Trophoblast cell (in vitro differentiated cells and primary cell): ENCODE measurements at regions not wholly inside any gene's neighbourhood (a gene's known extent, or its start where the extent isn't known, plus 50 kb on each side); places are given as distances from the start of the nearest gene placed in this dataset.

Experiments
- DNase-seq, 2 donors: peaks; one replicate each; pipeline ENCODE4 v3.0.0-alpha.2; 2016
- H2AFZ ChIP-seq: 2 replicates; pipeline ENCODE4 v1.6.1; 2013; ENCODE audit warnings: low read length, moderate library complexity, mild to moderate bottlenecking; ENCODE audit not compliant: insufficient read depth, poor library complexity
- H2AK5ac ChIP-seq: 2 replicates; pipeline ENCODE4 v1.6.1; 2013; ENCODE audit warnings: mild to moderate bottlenecking, low read length
- H2BK120ac ChIP-seq: 2 replicates; pipeline ENCODE4 v1.6.1; 2013; ENCODE audit warnings: low read length, mild to moderate bottlenecking, moderate library complexity; ENCODE audit not compliant: insufficient read depth, poor library complexity
- H2BK12ac ChIP-seq: 2 replicates; pipeline ENCODE4 v1.6.1; 2013; ENCODE audit warnings: mild to moderate bottlenecking, low read length, moderate library complexity
- H2BK5ac ChIP-seq: 2 replicates; pipeline ENCODE4 v1.6.1; 2013; ENCODE audit warnings: low read length, low read depth, moderate library complexity, mild to moderate bottlenecking; ENCODE audit not compliant: poor library complexity
- H3K14ac ChIP-seq: 2 replicates; pipeline ENCODE4 v1.6.1; 2013; ENCODE audit warnings: mild to moderate bottlenecking, low read length
- H3K18ac ChIP-seq: 2 replicates; pipeline ENCODE4 v1.6.1; 2013; ENCODE audit warnings: mild to moderate bottlenecking, low read length
- H3K23ac ChIP-seq: 2 replicates; pipeline ENCODE4 v1.6.1; 2013; ENCODE audit warnings: low read length
- H3K27ac ChIP-seq: 2 replicates; pipeline ENCODE4 v1.5.1; 2013; ENCODE audit warnings: low read depth, mild to moderate bottlenecking, inconsistent platforms, low read length, moderate library complexity
- H3K27me3 ChIP-seq: 2 replicates; pipeline ENCODE4 v1.6.1; 2013; ENCODE audit warnings: inconsistent platforms, mild to moderate bottlenecking, low read length, moderate library complexity; ENCODE audit not compliant: insufficient read depth
- H3K36me3 ChIP-seq, 2 experiments: 1 replicate in 1 of 2; 2 replicates in 1 of 2; pipeline ENCODE4 v1.6.1; 2013; ENCODE audit warnings: low read length in 2 of 2, mild to moderate bottlenecking in 2 of 2, moderate library complexity in 1 of 2; ENCODE audit not compliant: insufficient read depth in 2 of 2, control insufficient read depth in 1 of 2
- H3K4ac ChIP-seq: 2 replicates; pipeline ENCODE4 v1.6.1; 2013; ENCODE audit warnings: low read depth, mild to moderate bottlenecking, low read length, moderate library complexity
- H3K4me1 ChIP-seq, 2 experiments: 1 replicate in 1 of 2; 2 replicates in 1 of 2; pipeline ENCODE4 v1.6.1; 2013; ENCODE audit warnings: low read length in 2 of 2, mild to moderate bottlenecking in 2 of 2, moderate library complexity in 1 of 2; ENCODE audit not compliant: insufficient read depth in 2 of 2, control insufficient read depth in 1 of 2
- H3K4me2 ChIP-seq: 2 replicates; pipeline ENCODE4 v1.6.1; 2013; ENCODE audit warnings: inconsistent platforms, mild to moderate bottlenecking, low read length, moderate library complexity
- H3K4me3 ChIP-seq: 2 replicates; pipeline ENCODE4 v1.5.1; 2013; ENCODE audit warnings: mild to moderate bottlenecking, low read depth, low read length, inconsistent platforms
- H3K79me1 ChIP-seq: one replicate; pipeline ENCODE4 v1.6.1; 2013; ENCODE audit warnings: low read length
- H3K79me2 ChIP-seq: 2 replicates; pipeline ENCODE4 v1.6.1; 2013; ENCODE audit warnings: low read length, mild to moderate bottlenecking; ENCODE audit not compliant: control insufficient read depth, insufficient read depth, poor library complexity
- H3K9ac ChIP-seq: 2 replicates; pipeline ENCODE4 v1.6.1; 2013; ENCODE audit warnings: mild to moderate bottlenecking, low read length
- H3K9me3 ChIP-seq: 2 replicates; pipeline ENCODE4 v1.6.1; 2013; ENCODE audit warnings: low read depth, mild to moderate bottlenecking, control low read depth, inconsistent platforms, low read length; ENCODE audit not compliant: insufficient read depth
- H4K12ac ChIP-seq: 2 replicates; pipeline ENCODE4 v1.6.1; 2013; ENCODE audit warnings: low read depth, mild to moderate bottlenecking, low read length, moderate library complexity
- H4K8ac ChIP-seq: 2 replicates; pipeline ENCODE4 v1.6.1; 2013; ENCODE audit warnings: low read depth, mild to moderate bottlenecking, low read length, moderate library complexity
- H4K91ac ChIP-seq: one replicate; pipeline ENCODE4 v1.6.1; 2013; ENCODE audit warnings: low read depth, mild to moderate bottlenecking, low read length, moderate library complexity
- WGBS: extraction: QIAGEN DNeasy Blood & Tissue Kit; methylation state at CpG from one replicate; pipeline ENCODE4 v1.1.7; 2013; ENCODE audit warnings: missing lambda C conversion rate; ENCODE audit not compliant: insufficient read length, insufficient coverage; ENCODE audit errors: extremely low coverage; 5-methylcytosine and 5-hydroxymethylcytosine counted together

- no peak overlapping the region for H3K9ac ChIP-seq
- H2BK120ac ChIP-seq = no peak overlapping the region
- H3K79me1 ChIP-seq = no peaks in the 10 kb centered on the region
- no peak overlapping the region for H3K4me2 ChIP-seq
- no peak overlapping the region for H3K4me3 ChIP-seq
- no peak overlapping the region for H4K8ac ChIP-seq
- H3K36me3 ChIP-seq = no peaks in the 10 kb centered on the region
- no peak overlapping the region for H3K14ac ChIP-seq
- H2AFZ ChIP-seq = no peak overlapping the region
- H4K91ac ChIP-seq = no peak overlapping the region
- no peak overlapping the region for H3K23ac ChIP-seq
- H4K12ac ChIP-seq = no peak overlapping the region
- DNase-seq = peak in 1 of 2 donors; percentile 1
- H2BK12ac ChIP-seq = no peak overlapping the region
- H3K4ac ChIP-seq = no peak overlapping the region
- H2AK5ac ChIP-seq = no peak overlapping the region
- H3K4me1 ChIP-seq = no peaks in the 10 kb centered on the region
- no peaks in the 10 kb centered on the region for H3K79me2 ChIP-seq
- H3K9me3 ChIP-seq = no peaks in the 10 kb centered on the region
- no peaks in the 10 kb centered on the region for H3K27me3 ChIP-seq
- H3K18ac ChIP-seq = no peak overlapping the region
- no peak overlapping the region for H2BK5ac ChIP-seq
- H3K27ac ChIP-seq = no peak overlapping the region
Observed at GRCh38 chrY:19621756-19622155, 122.8 kb downstream of the KDM5D start.

- Histone ChIP-seq H2BK5ac (no peak overlapping the region), H3K14ac (no peak overlapping the region), H3K4me3 (no peak overlapping the region), H3K9ac (no peak overlapping the region), H3K36me3 (no peaks in the 10 kb centered on the region), H3K4me2 (no peak overlapping the region), H2BK12ac (no peak overlapping the region), H3K79me1 (no peaks in the 10 kb centered on the region), H3K9me3 (no peaks in the 10 kb centered on the region), H3K4me1 (no peaks in the 10 kb centered on the region), H4K12ac (no peak overlapping the region), H3K79me2 (no peaks in the 10 kb centered on the region), H4K8ac (no peak overlapping the region), H2BK120ac (no peak overlapping the region), H4K91ac (no peak overlapping the region), H3K4ac (no peak overlapping the region), H2AK5ac (no peak overlapping the region), H3K27me3 (no peaks in the 10 kb centered on the region), H2AFZ (no peak overlapping the region), H3K23ac (no peak overlapping the region), H3K27ac (no peak overlapping the region), H3K18ac (no peak overlapping the region)
- DNase-seq = no peak
- WGBS = no CpG with 5 or more reads among the region's 3 CpGs
Observed at GRCh38 chrY:19601113-19601512, 143.4 kb downstream of the KDM5D start.

- Histone ChIP-seq H3K4me1 (no peaks in the 10 kb centered on the region), H3K4me2 (no peak overlapping the region), H4K12ac (no peak overlapping the region), H4K8ac (no peak overlapping the region), H3K27ac (no peak overlapping the region), H4K91ac (no peak overlapping the region), H2BK5ac (no peak overlapping the region), H3K36me3 (no peaks in the 10 kb centered on the region), H3K27me3 (no peaks in the 10 kb centered on the region), H3K9me3 (no peaks in the 10 kb centered on the region), H2BK120ac (no peak overlapping the region), H3K4ac (no peak overlapping the region), H3K79me1 (no peaks in the 10 kb centered on the region), H2AFZ (no peak overlapping the region), H3K14ac (no peak overlapping the region), H3K79me2 (no peaks in the 10 kb centered on the region), H3K9ac (no peak overlapping the region), H3K4me3 (no peak overlapping the region), H2AK5ac (no peak overlapping the region), H2BK12ac (no peak overlapping the region), H3K23ac (no peak overlapping the region), H3K18ac (no peak overlapping the region)
- DNase-seq = no peak
- no CpG with 5 or more reads among the region's 3 CpGs for WGBS
Observed at GRCh38 chrY:19600711-19601110, 143.8 kb downstream of the KDM5D start.

- H3K4me2 ChIP-seq = no peak overlapping the region
- H4K8ac ChIP-seq = no peak overlapping the region
- peaks cover 4% of the 10 kb centered on the region in 2 experiments for H3K36me3 ChIP-seq
- no peak overlapping the region for H3K23ac ChIP-seq
- H3K79me2 ChIP-seq = no peaks in the 10 kb centered on the region
- H3K14ac ChIP-seq = no peak overlapping the region
- H3K27me3 ChIP-seq = no peaks in the 10 kb centered on the region
- H3K9ac ChIP-seq = no peak overlapping the region
- no peak overlapping the region for H3K18ac ChIP-seq
- no peak overlapping the region for H4K12ac ChIP-seq
- no peak for DNase-seq
- no peak overlapping the region for H3K4ac ChIP-seq
- H4K91ac ChIP-seq = no peak overlapping the region
- no peak overlapping the region for H3K27ac ChIP-seq
- H2BK120ac ChIP-seq = no peak overlapping the region
- H2AFZ ChIP-seq = no peak overlapping the region
- H3K9me3 ChIP-seq = no peaks in the 10 kb centered on the region
- no peak overlapping the region for H2AK5ac ChIP-seq
- H2BK12ac ChIP-seq = no peak overlapping the region
- H3K4me1 ChIP-seq = no peaks in the 10 kb centered on the region
- no peak overlapping the region for H3K4me3 ChIP-seq
- H3K79me1 ChIP-seq = no peaks in the 10 kb centered on the region
- H2BK5ac ChIP-seq = no peak overlapping the region
Observed at GRCh38 chrY:19590235-19590634, 154.3 kb downstream of the KDM5D start.

- no peaks in the 10 kb centered on the region for H3K79me1 ChIP-seq
Observed at GRCh38 chrY:19589664-19590063, 154.9 kb downstream of the KDM5D start.

More at GRCh38 chrY:19589664-19590063, 154.9 kb downstream of the KDM5D start:
- Histone ChIP-seq H3K4me3 (no peak overlapping the region), H3K27ac (no peak overlapping the region), H3K79me2 (no peaks in the 10 kb centered on the region), H2AK5ac (no peak overlapping the region), H4K12ac (no peak overlapping the region), H3K4me1 (no peaks in the 10 kb centered on the region), H3K18ac (no peak overlapping the region), H4K8ac (no peak overlapping the region), H3K36me3 (peaks cover 4% of the 10 kb centered on the region in 2 experiments), H3K9me3 (no peaks in the 10 kb centered on the region), H2BK5ac (no peak overlapping the region), H2BK120ac (no peak overlapping the region), H2AFZ (no peak overlapping the region), H3K4me2 (no peak overlapping the region), H3K9ac (no peak overlapping the region), H3K23ac (no peak overlapping the region), H4K91ac (no peak overlapping the region), H3K27me3 (no peaks in the 10 kb centered on the region), H2BK12ac (no peak overlapping the region), H3K14ac (no peak overlapping the region), H3K4ac (no peak overlapping the region)
- WGBS = no CpG with 5 or more reads among the region's 1 CpG
- no peak for DNase-seq
